ENCODE measurements at regions not wholly inside any gene's neighbourhood (a gene's known extent, or its start where the extent isn't known, plus 50 kb on each side); places are given as distances from the start of the nearest gene placed in this dataset.

DNA sequence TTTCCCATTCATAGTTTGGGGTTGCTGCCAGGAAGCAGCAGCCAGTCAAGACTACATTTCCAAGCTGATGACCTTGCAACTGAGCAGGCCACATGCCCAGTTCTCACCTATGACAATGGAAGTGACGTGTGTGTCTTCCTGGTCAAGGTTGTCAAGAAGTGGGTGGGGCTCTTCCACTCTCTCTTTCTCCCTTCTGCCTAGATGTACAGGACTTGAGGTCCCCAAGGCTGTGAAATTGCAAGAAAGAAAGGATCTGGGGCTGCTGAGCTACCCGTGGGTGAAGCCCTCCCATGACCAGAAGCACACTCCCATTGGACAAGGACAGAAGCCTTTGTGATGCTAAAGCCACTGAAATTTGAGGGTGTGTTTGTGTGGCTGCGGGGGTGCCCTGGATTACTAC, 175.1 kb downstream of the LINC00237 start:
- Histone ChIP-seq H3K27ac (no peak overlapping the region), H3K36me3 (no peaks in the 10 kb centered on the region), H3K9me3 (replicated peaks in 1 of 11) (no peaks in the 10 kb centered on the region), H3K4me2 (no peak overlapping the region), H3K9ac (no peak overlapping the region), H3K4me3 (no peak overlapping the region), H4K20me1 (no peaks in the 10 kb centered on the region), H3K27me3 (no peaks in the 10 kb centered on the region), H3K4me1 (no peaks in the 10 kb centered on the region)
- no peak for TF ChIP-seq Cebpa-rat (IDR thresholded peaks at IDR 0.05)

DNA sequence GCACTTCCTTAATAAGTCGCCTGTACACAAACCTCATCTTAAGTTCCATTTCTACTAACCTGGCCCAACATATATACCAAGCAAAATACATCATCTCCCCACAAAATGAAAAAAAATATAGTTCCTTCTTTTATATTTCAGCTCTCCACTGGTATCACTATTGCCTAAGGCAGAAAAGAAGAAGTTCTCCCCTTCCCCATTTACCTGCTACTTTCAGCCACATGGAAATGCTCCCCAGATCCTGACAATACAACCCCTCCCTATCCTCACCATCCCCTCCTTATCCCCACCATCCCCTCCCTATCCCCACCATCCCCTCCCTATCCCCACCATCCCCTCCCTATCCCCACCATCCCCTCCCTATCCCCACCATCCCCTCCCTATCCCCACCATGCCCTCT, 175.7 kb downstream of the LINC00237 start:
- no peak for TF ChIP-seq Cebpa-rat (IDR thresholded peaks at IDR 0.05)
- no peaks in the 10 kb centered on the region for H3K4me1 ChIP-seq
- H3K27ac ChIP-seq: no peak overlapping the region
- no peaks in the 10 kb centered on the region for H3K9me3 ChIP-seq (replicated peaks in 1 of 11)
- no peaks in the 10 kb centered on the region for H3K27me3 ChIP-seq
- H3K36me3 ChIP-seq: no peaks in the 10 kb centered on the region
- H4K20me1 ChIP-seq: no peaks in the 10 kb centered on the region
- H3K9ac ChIP-seq: no peak overlapping the region
- H3K4me2 ChIP-seq: no peak overlapping the region
- H3K4me3 ChIP-seq: no peak overlapping the region

DNA sequence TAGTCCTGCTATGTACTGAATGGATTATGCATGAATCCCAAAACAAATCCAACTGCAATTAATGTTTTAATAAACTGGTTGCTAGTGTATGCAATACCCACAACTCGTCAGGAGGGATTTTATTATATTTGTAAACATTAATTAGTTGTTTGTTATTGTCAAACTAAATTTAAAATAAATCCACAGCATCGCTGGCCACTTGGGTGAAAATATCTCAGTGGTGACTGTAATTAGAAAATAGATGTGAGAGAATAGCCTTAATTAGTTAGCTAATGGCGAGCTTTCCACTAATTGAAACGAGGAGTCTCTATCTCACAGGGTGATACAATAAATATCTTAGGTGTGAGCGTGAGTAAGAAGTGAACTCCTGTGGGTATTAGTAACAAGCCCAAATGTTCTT, 176.8 kb downstream of the LINC00237 start:
- Histone ChIP-seq H3K4me1 (no peaks in the 10 kb centered on the region), H3K27ac (no peak overlapping the region), H4K20me1 (no peaks in the 10 kb centered on the region), H3K9me3 (replicated peaks in 1 of 11) (peaks cover 0 to 8% (median 0%) of the 10 kb centered on the region in 11 experiments; a peak in 2 of 22 replicates), H3K9ac (no peak overlapping the region), H3K4me3 (no peak overlapping the region), H3K36me3 (no peaks in the 10 kb centered on the region), H3K27me3 (no peaks in the 10 kb centered on the region), H3K4me2 (no peak overlapping the region)
- no peak for TF ChIP-seq Cebpa-rat (IDR thresholded peaks at IDR 0.05)

- Histone ChIP-seq H3K4me1 (no peaks in the 10 kb centered on the region), H3K4me3 (no peak overlapping the region), H3K9ac (no peak overlapping the region), H3K9me3 (replicated peaks in 1 of 11) (peaks cover 0 to 8% (median 0%) of the 10 kb centered on the region in 11 experiments; a peak in 2 of 22 replicates), H3K36me3 (no peaks in the 10 kb centered on the region), H4K20me1 (no peaks in the 10 kb centered on the region), H3K27me3 (no peaks in the 10 kb centered on the region), H3K27ac (no peak overlapping the region), H3K4me2 (no peak overlapping the region)
- TF ChIP-seq Cebpa-rat (IDR thresholded peaks at IDR 0.05): no peak
These were observed 179.8 kb downstream of the LINC00237 start for GRCh38 chr20:20926222-20926905.

DNA sequence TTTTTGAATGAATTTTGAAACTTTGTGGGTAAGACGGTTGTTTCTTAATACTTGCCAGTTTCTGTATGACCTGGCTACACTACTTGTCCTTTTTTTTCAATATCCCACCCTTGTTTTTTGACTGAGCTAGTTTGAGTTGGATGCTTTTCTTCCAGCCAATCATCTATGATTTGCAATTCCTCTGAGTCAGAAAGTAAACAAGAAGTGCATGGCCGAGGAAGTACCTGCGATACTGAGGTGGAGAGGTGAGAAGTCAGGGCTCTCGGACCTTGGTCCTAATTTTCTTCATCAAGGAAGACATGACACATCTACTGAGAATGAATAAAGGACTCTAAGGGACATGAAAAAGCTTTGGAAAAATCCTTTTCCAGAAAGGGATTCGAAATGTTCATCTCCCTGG, 185.7 kb downstream of the LINC00237 start:
- H3K4me3 ChIP-seq: no peak overlapping the region
- no peaks in the 10 kb centered on the region for H4K20me1 ChIP-seq
- no peaks in the 10 kb centered on the region for H3K4me1 ChIP-seq
- TF ChIP-seq Cebpa-rat (IDR thresholded peaks at IDR 0.05): no peak
- H3K4me2 ChIP-seq: no peak overlapping the region
- no peaks in the 10 kb centered on the region; a peak in 1 of 22 replicates for H3K36me3 ChIP-seq
- no peaks in the 10 kb centered on the region for H3K27me3 ChIP-seq
- peaks cover 20 to 33% (median 27%) of the 10 kb centered on the region in 11 experiments for H3K9me3 ChIP-seq (replicated peaks in 1 of 11)
- H3K27ac ChIP-seq: no peak overlapping the region
- no peak overlapping the region for H3K9ac ChIP-seq

DNA sequence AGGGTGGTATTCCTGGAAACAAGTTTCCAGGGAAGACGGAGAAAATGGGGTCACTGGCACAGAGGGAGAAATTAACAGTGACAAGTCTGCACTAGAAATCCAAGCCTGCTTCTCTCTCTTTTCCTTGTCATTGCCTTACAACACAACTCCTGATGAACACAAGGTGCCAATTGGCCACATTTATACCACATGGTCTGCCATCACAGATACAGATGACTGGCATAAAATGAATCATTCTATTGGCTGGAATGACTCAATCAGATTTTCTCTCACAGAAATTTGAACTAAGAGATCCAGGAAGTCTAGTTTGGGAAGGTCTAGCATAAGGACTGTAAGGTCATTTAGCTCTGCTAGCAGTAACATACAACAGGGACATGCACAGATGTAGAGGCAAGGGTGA, 190.3 kb downstream of the LINC00237 start:
- TF ChIP-seq Cebpa-rat (IDR thresholded peaks at IDR 0.05): no peak

DNA sequence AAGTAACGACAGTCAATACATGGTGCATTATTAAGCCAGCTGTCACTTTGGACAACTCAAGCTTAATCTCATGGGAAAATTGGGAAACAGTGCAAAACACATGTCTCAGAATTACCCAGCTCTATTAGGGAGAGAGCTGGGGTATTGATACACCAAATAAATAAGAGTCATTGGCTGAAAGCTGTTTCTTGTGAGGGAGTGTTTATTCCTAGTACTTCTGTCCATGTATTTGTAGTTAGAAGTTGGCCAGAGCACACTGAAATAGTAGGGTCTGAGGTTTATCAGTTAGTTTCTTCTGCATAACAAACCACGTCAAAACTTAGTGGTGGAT, 192.0 kb upstream of the RALGAPA2 start:
- H3K4me1 ChIP-seq: peaks cover 0 to 7% (median 0%) of the 10 kb centered on the region in 10 experiments; a peak in 5 of 20 replicates
- H3K27ac ChIP-seq: no peak overlapping the region
- no peaks in the 10 kb centered on the region for H3K36me3 ChIP-seq
- H3K4me2 ChIP-seq: no peak overlapping the region
- H3K27me3 ChIP-seq: no peaks in the 10 kb centered on the region
- peaks cover 0 to 4% (median 0%) of the 10 kb centered on the region in 11 experiments; a peak in 4 of 22 replicates for H3K9me3 ChIP-seq (replicated peaks in 1 of 11)
- no peaks in the 10 kb centered on the region for H4K20me1 ChIP-seq
- H3K9ac ChIP-seq: no peak overlapping the region
- no peak for TF ChIP-seq Cebpa-rat (IDR thresholded peaks at IDR 0.05)
- no peak overlapping the region for H3K4me3 ChIP-seq

More for the DNA sequence above, 190.3 kb downstream of the LINC00237 start:
- H3K4me2 ChIP-seq: no peak overlapping the region
- no peaks in the 10 kb centered on the region for H4K20me1 ChIP-seq
- no peak overlapping the region for H3K27ac ChIP-seq
- no peak overlapping the region for H3K4me3 ChIP-seq
- H3K4me1 ChIP-seq: no peaks in the 10 kb centered on the region
- no peak overlapping the region for H3K9ac ChIP-seq
- H3K36me3 ChIP-seq: no peaks in the 10 kb centered on the region; a peak in 1 of 22 replicates
- no peaks in the 10 kb centered on the region for H3K27me3 ChIP-seq
- H3K9me3 ChIP-seq (replicated peaks in 1 of 11): peaks cover 20 to 35% (median 29%) of the 10 kb centered on the region in 11 experiments

DNA sequence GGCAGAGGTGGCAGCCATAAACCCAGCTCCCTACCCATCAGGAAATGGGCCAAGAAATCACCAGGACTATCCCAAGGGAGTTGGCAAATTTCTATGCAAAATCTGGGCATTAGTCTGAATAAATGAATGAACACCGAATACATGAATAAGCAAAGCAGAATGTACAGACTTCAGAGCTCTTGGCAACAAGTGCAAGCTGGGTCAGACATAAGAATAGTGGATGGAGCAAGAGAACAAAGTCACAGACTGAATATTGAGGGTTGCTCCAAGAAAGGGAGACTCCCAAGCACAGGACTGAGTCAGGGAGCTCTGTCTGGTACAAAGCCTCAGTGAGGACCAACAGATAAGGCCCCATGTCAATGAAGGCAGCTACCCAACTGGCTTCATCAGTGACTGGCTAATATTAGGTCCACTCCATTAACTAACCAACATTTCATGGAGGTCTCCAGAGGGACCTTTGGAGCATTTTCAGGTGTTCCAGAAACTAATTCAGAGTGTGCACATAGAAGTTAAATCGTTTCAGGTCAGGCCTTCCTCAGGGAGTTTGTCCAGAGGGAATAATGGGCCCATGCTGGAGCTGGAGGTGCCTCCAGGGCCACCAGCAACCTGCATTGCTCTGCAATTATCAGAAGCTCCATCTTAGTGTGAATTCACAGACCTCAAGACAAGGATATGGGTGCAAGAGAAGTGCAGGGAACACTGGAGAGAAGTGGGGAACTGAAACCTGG, 191.5 kb upstream of the RALGAPA2 start:
- H3K4me2 ChIP-seq: no peak overlapping the region
- no peak overlapping the region for H3K9ac ChIP-seq
- TF ChIP-seq Cebpa-rat (IDR thresholded peaks at IDR 0.05): no peak
- peaks cover 0 to 7% (median 0%) of the 10 kb centered on the region in 10 experiments; a peak in 5 of 20 replicates for H3K4me1 ChIP-seq
- no peak overlapping the region for H3K27ac ChIP-seq
- no peak overlapping the region for H3K4me3 ChIP-seq
- H3K9me3 ChIP-seq (replicated peaks in 1 of 11): peaks cover 0 to 4% (median 0%) of the 10 kb centered on the region in 11 experiments; a peak in 4 of 22 replicates
- H3K27me3 ChIP-seq: no peaks in the 10 kb centered on the region
- H3K36me3 ChIP-seq: no peaks in the 10 kb centered on the region
- H4K20me1 ChIP-seq: no peaks in the 10 kb centered on the region

- Histone ChIP-seq H3K9ac (no peak overlapping the region), H3K27me3 (no peaks in the 10 kb centered on the region), H3K9me3 (replicated peaks in 1 of 11) (peaks cover 0 to 8% (median 0%) of the 10 kb centered on the region in 11 experiments; a peak in 3 of 22 replicates), H3K27ac (no peak overlapping the region), H3K36me3 (no peaks in the 10 kb centered on the region), H3K4me2 (no peak overlapping the region), H3K4me1 (peaks cover 0 to 6% (median 0%) of the 10 kb centered on the region in 10 experiments; a peak in 2 of 20 replicates), H4K20me1 (no peaks in the 10 kb centered on the region), H3K4me3 (no peak overlapping the region)
- TF ChIP-seq Cebpa-rat (IDR thresholded peaks at IDR 0.05): no peak
These were observed 185.5 kb upstream of the RALGAPA2 start for GRCh38 chr20:20897922-20898321.

All from BLaER1 treated with 17β-estradiol and CSF1 and Interleukin-3, amounts not matched to agents 10 nM and 100 nM (cell line).